ENCODE measurements at regions not wholly inside any gene's neighbourhood (a gene's known extent, or its start where the extent isn't known, plus 50 kb on each side); places are given as distances from the start of the nearest gene placed in this dataset.

- Mint-ChIP-seq H3K9me3 (ENCODE audit: low read depth) (no peaks in the 10 kb centered on the region), H3K36me3 (ENCODE audit: low read depth) (no peaks in the 10 kb centered on the region), H3K4me3 (ENCODE audit: unreplicated experiment) (peak overlapping the region; percentile 59), H3K4me1 (ENCODE audit: low read depth) (peaks cover 44% of the 10 kb centered on the region), H3K27me3 (ENCODE audit: low read depth) (no peaks in the 10 kb centered on the region), H3K27ac (ENCODE audit: unreplicated experiment) (no peak overlapping the region)
- no peak for DNase-seq (ENCODE audit: low spot score)
- TF ChIP-seq CTCF (IDR thresholded peaks at IDR 0.05): peak; percentile 100
Measured at GRCh38 chr10:63720072-63720537, 198.9 kb downstream of the REEP3 start.

- DNase-seq (ENCODE audit: low spot score): no peak
- Mint-ChIP-seq H3K27ac (ENCODE audit: unreplicated experiment) (peak overlapping the region; percentile 38), H3K4me1 (ENCODE audit: low read depth) (peaks cover 44% of the 10 kb centered on the region), H3K4me3 (ENCODE audit: unreplicated experiment) (no peak overlapping the region), H3K36me3 (ENCODE audit: low read depth) (no peaks in the 10 kb centered on the region), H3K9me3 (ENCODE audit: low read depth) (no peaks in the 10 kb centered on the region), H3K27me3 (ENCODE audit: low read depth) (no peaks in the 10 kb centered on the region)
- no peak for TF ChIP-seq CTCF (IDR thresholded peaks at IDR 0.05)
Measured at GRCh38 chr10:63720676-63721075, 199.5 kb downstream of the REEP3 start.

GRCh38 chr10:63722537-63722936 lies 201.3 kb downstream of the REEP3 start:
- Mint-ChIP-seq H3K4me1 (ENCODE audit: low read depth) (peaks cover 40% of the 10 kb centered on the region), H3K27ac (ENCODE audit: unreplicated experiment) (peak overlapping the region; percentile 73), H3K36me3 (ENCODE audit: low read depth) (no peaks in the 10 kb centered on the region), H3K9me3 (ENCODE audit: low read depth) (peaks cover 5% of the 10 kb centered on the region), H3K4me3 (ENCODE audit: unreplicated experiment) (no peak overlapping the region), H3K27me3 (ENCODE audit: low read depth) (no peaks in the 10 kb centered on the region)
- no peak for DNase-seq (ENCODE audit: low spot score)
- TF ChIP-seq CTCF (IDR thresholded peaks at IDR 0.05): no peak

GRCh38 chr10:63723320-63723719 lies 202.1 kb downstream of the REEP3 start:
- no peaks in the 10 kb centered on the region for H3K36me3 Mint-ChIP-seq (ENCODE audit: low read depth)
- no peak overlapping the region for H3K4me3 Mint-ChIP-seq (ENCODE audit: unreplicated experiment)
- H3K4me1 Mint-ChIP-seq (ENCODE audit: low read depth): peaks cover 33% of the 10 kb centered on the region
- no peaks in the 10 kb centered on the region for H3K27me3 Mint-ChIP-seq (ENCODE audit: low read depth)
- TF ChIP-seq CTCF (IDR thresholded peaks at IDR 0.05): no peak
- H3K9me3 Mint-ChIP-seq (ENCODE audit: low read depth): peaks cover 5% of the 10 kb centered on the region
- no peak for DNase-seq (ENCODE audit: low spot score)
- no peak overlapping the region for H3K27ac Mint-ChIP-seq (ENCODE audit: unreplicated experiment)

- peaks cover 29% of the 10 kb centered on the region for H3K4me1 Mint-ChIP-seq (ENCODE audit: low read depth)
- peaks cover 5% of the 10 kb centered on the region for H3K9me3 Mint-ChIP-seq (ENCODE audit: low read depth)
- no peaks in the 10 kb centered on the region for H3K36me3 Mint-ChIP-seq (ENCODE audit: low read depth)
- no peaks in the 10 kb centered on the region for H3K27me3 Mint-ChIP-seq (ENCODE audit: low read depth)
- no peak for DNase-seq (ENCODE audit: low spot score)
- no peak overlapping the region for H3K27ac Mint-ChIP-seq (ENCODE audit: unreplicated experiment)
- no peak overlapping the region for H3K4me3 Mint-ChIP-seq (ENCODE audit: unreplicated experiment)
- no peak for TF ChIP-seq CTCF (IDR thresholded peaks at IDR 0.05)
Measured at GRCh38 chr10:63723741-63724140, 202.5 kb downstream of the REEP3 start.
